OCI-LY7 (cell line): ENCODE measurements at regions not wholly inside any gene's neighbourhood (a gene's known extent, or its start where the extent isn't known, plus 50 kb on each side); places are given as distances from the start of the nearest gene placed in this dataset.

Experiments used
- BruUV-seq: library from RNA; stranded (reverse); fragments of 400-500 nt; replicated peaks from 2 replicates; lab custom pipeline; 2021; lab: Mats Ljungman, UMichigan
- CTCF ChIA-PET: fragments of 300-600 bp; sonication (Branson Sonifier 250); formaldehyde crosslinking; loops from one replicate; lab custom pipeline; 2022; ENCODE audit warnings: antibody characterized with exemption; ENCODE audit not compliant: unreplicated experiment; lab: Charles Lee
- POLR2A ChIA-PET: fragments of 300-600 bp; sonication (Branson Sonifier 250); formaldehyde crosslinking; loops from one replicate; lab custom pipeline; 2022; ENCODE audit warnings: antibody characterized with exemption; lab: Charles Lee
- DNase-seq: peaks from one replicate; pipeline ENCODE4 v3.0.0-alpha.2; 2015; ENCODE audit warnings: low spot score
- H2AFZ ChIP-seq: fragments of 200-600 bp; sonication (generic), shearing (Covaris generic); 2 replicates; pipeline ENCODE4 v1.6.1; 2014; ENCODE audit warnings: mild to moderate bottlenecking, antibody characterized with exemption, low read length, moderate library complexity
- H3K27ac ChIP-seq: fragments of 200-600 bp; sonication (generic); 2 replicates; pipeline ENCODE4 v1.5.1; 2014; ENCODE audit warnings: mixed run types, low read depth, mild to moderate bottlenecking, moderate library complexity, low read length, inconsistent platforms; ENCODE audit not compliant: poor library complexity, severe bottlenecking
- H3K36me3 ChIP-seq: fragments of 200-600 bp; sonication (generic); 2 replicates; pipeline ENCODE4 v1.6.1; 2014; ENCODE audit warnings: mild to moderate bottlenecking, antibody characterized with exemption, low read length, moderate library complexity, mixed read lengths; ENCODE audit not compliant: insufficient read depth
- H3K4me1 ChIP-seq: fragments of 200-600 bp; sonication (generic); 2 replicates; pipeline ENCODE4 v1.5.1; 2014; ENCODE audit warnings: mild to moderate bottlenecking, low read length; ENCODE audit not compliant: insufficient read depth, poor library complexity, severe bottlenecking
- H3K4me2 ChIP-seq: fragments of 200-600 bp; sonication (generic); 2 replicates; pipeline ENCODE4 v1.6.1; 2014; ENCODE audit warnings: mild to moderate bottlenecking, low read length
- H3K4me3 ChIP-seq: fragments of 200-600 bp; sonication (generic); 2 replicates; pipeline ENCODE4 v1.5.1; 2014; ENCODE audit warnings: mild to moderate bottlenecking, low read depth, low read length; ENCODE audit not compliant: poor library complexity, severe bottlenecking
- H3K79me2 ChIP-seq: fragments of 200-600 bp; sonication (generic); 2 replicates; pipeline ENCODE4 v1.6.1; 2016; ENCODE audit warnings: low read depth, mild to moderate bottlenecking, low read length, moderate library complexity, mixed read lengths; ENCODE audit not compliant: insufficient read depth
- H3K9me2 ChIP-seq: fragments of 200-600 bp; sonication (generic); 2 replicates; pipeline ENCODE4 v1.6.1; 2016; ENCODE audit warnings: mild to moderate bottlenecking, low read length, mixed read lengths; ENCODE audit not compliant: insufficient read depth
- H3K9me3 ChIP-seq: fragments of 200-600 bp; sonication (generic); 2 replicates; pipeline ENCODE4 v1.6.1; 2014; ENCODE audit warnings: mild to moderate bottlenecking, mixed run types, low read length, mixed read lengths
- H4K20me1 ChIP-seq: fragments of 200-600 bp; sonication (generic); 2 replicates; pipeline ENCODE4 v1.6.1; 2014; ENCODE audit warnings: mild to moderate bottlenecking, antibody characterized with exemption, low read length, moderate library complexity, mixed read lengths; ENCODE audit not compliant: insufficient read depth
- CTCF ChIP-seq: fragments of 200-600 bp; sonication (generic); conservative IDR thresholded peaks from 2 replicates; pipeline ENCODE4 v1.5.1; 2014; ENCODE audit warnings: mild to moderate bottlenecking, antibody characterized with exemption, low read length, moderate library complexity, mixed read lengths
- EZH2phosphoT487 ChIP-seq: fragments of 200-600 bp; sonication (generic); IDR thresholded peaks from 2 replicates; pipeline ENCODE4 v1.6.1; 2018; ENCODE audit warnings: low read depth, borderline replicate concordance, mild to moderate bottlenecking, mixed run types, antibody characterized with exemption, low read length, moderate library complexity, mixed read lengths
- intact Hi-C: fragments of 100-400 bp; cut with micrococcal nuclease; formaldehyde crosslinking; loops from one replicate; pipeline ENCODE4 v1.10.0; 2022; ENCODE audit not compliant: unreplicated experiment

- H3K79me2 ChIP-seq, result no peaks in the 10 kb centered on the region
- intact Hi-C loops, result no loop called here
- no peaks in the 10 kb centered on the region for H3K9me3 ChIP-seq
- H3K36me3 ChIP-seq, result no peaks in the 10 kb centered on the region
- H3K27ac ChIP-seq, result no peak overlapping the region
- POLR2A ChIA-PET, result no interaction called here
- no peaks in the 10 kb centered on the region for H3K9me2 ChIP-seq
- H3K4me1 ChIP-seq, result no peaks in the 10 kb centered on the region
- H3K4me3 ChIP-seq, result no peak overlapping the region
- no peak overlapping the region for H3K4me2 ChIP-seq
- H4K20me1 ChIP-seq, result no peaks in the 10 kb centered on the region
- H2AFZ ChIP-seq, result no peak overlapping the region
- CTCF ChIA-PET, result no interaction called here
- TF ChIP-seq EZH2phosphoT487, result no peak
- no peak for TF ChIP-seq CTCF
- no TSS peak for BruUV-seq
- DNase-seq, result peak; percentile 13
Observed at GRCh38 chr9:75239176-75239575, 150.9 kb downstream of the OSTF1 start.

GRCh38 chr9:75242426-75242825, 154.1 kb downstream of the OSTF1 start:
- no peak overlapping the region for H3K4me3 ChIP-seq
- no peaks in the 10 kb centered on the region for H4K20me1 ChIP-seq
- no peaks in the 10 kb centered on the region for H3K9me2 ChIP-seq
- H2AFZ ChIP-seq, result no peak overlapping the region
- H3K36me3 ChIP-seq, result no peaks in the 10 kb centered on the region
- BruUV-seq, result no TSS peak
- TF ChIP-seq CTCF (no peak), EZH2phosphoT487 (no peak)
- H3K27ac ChIP-seq, result no peak overlapping the region
- no peaks in the 10 kb centered on the region for H3K9me3 ChIP-seq
- DNase-seq, result no peak
- ChIA-PET POLR2A (interaction anchor here (0.5 to 0.7 kb wide), 4 partner anchors 104 to 1882 kb away, joined by 3 to 5 read pairs (median 4); no protein-coding TSS in a partner anchor), CTCF (no interaction called here)
- no peak overlapping the region for H3K4me2 ChIP-seq
- no peaks in the 10 kb centered on the region for H3K4me1 ChIP-seq
- H3K79me2 ChIP-seq, result no peaks in the 10 kb centered on the region
- intact Hi-C loops, result no loop called here

GRCh38 chr9:75246949-75247348, 158.6 kb downstream of the OSTF1 start:
- BruUV-seq, result no TSS peak

More at GRCh38 chr9:75246949-75247348, 158.6 kb downstream of the OSTF1 start:
- no peak for DNase-seq
- no peak overlapping the region for H3K27ac ChIP-seq
- intact Hi-C loops, result no loop called here
- no peak for TF ChIP-seq EZH2phosphoT487
- TF ChIP-seq CTCF, result no peak
- H3K79me2 ChIP-seq, result no peaks in the 10 kb centered on the region
- no peak overlapping the region for H3K4me3 ChIP-seq
- no peaks in the 10 kb centered on the region for H4K20me1 ChIP-seq
- H3K9me3 ChIP-seq, result no peaks in the 10 kb centered on the region
- H3K9me2 ChIP-seq, result no peaks in the 10 kb centered on the region
- H2AFZ ChIP-seq, result no peak overlapping the region
- no peaks in the 10 kb centered on the region for H3K36me3 ChIP-seq
- no peaks in the 10 kb centered on the region for H3K4me1 ChIP-seq
- POLR2A ChIA-PET, result no interaction called here
- CTCF ChIA-PET, result no interaction called here
- H3K4me2 ChIP-seq, result no peak overlapping the region
